ENCODE measurements at regions not wholly inside any gene's neighbourhood (a gene's known extent, or its start where the extent isn't known, plus 50 kb on each side); places are given as distances from the start of the nearest gene placed in this dataset.

DNA sequence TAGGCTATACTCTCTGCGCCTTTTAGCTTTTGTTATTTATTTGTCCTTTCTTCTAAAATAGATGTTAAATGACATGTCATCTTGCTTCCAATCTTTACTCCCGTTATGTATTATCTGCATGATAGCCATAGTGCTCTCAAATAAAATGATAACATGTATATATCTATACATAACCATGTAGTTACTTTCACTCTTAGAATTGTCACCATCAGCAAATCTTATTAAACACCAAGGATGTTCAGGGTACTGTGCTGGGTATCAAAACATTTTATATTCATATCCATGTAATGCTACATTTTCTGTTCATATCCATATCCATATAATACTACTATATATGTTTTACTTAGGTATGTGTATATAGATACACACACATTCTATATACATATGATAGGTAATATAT, 176.4 kb upstream of the CHST9 start:
- TF ChIP-seq CTCF (IDR thresholded peaks at IDR 0.05) (no peak), POLR2A (IDR thresholded peaks at IDR 0.05) (no peak)

Measured in uterus (tissue), 2 donors.